GM21423 (cell line): ENCODE measurements at regions not wholly inside any gene's neighbourhood (a gene's known extent, or its start where the extent isn't known, plus 50 kb on each side); places are given as distances from the start of the nearest gene placed in this dataset.
A peak's percentile ranks its signal among the peaks of the same experiment; 100 is the strongest.
"Not testable (repeated sequence)": the region's sequence is repeated elsewhere in the genome, so short reads cannot be mapped to it uniquely, and the experiment has no call there.

Experiments
- ATAC-seq: cut with Tn5 transposase; IDR thresholded peaks from one replicate; pipeline ENCODE4 v1.9.1; 2021; ENCODE audit warnings: mild to moderate bottlenecking, moderate library complexity; ENCODE audit not compliant: unreplicated experiment

GRCh38 chr16:16989368-16989767, 481.4 kb downstream of the XYLT1 start:
- no peak for ATAC-seq

GRCh38 chr16:16991711-16992110, 479.0 kb downstream of the XYLT1 start:
- no peak for ATAC-seq

- ATAC-seq, result no peak
These were observed 477.6 kb downstream of the XYLT1 start for GRCh38 chr16:16992975-16993765.

- no peak for ATAC-seq
These were observed 475.9 kb downstream of the XYLT1 start for GRCh38 chr16:16994831-16995230.

- no peak for ATAC-seq
These were observed 473.9 kb downstream of the XYLT1 start for GRCh38 chr16:16996827-16997226.

GRCh38 chr16:16997349-16997748, 473.4 kb downstream of the XYLT1 start:
- no peak for ATAC-seq

GRCh38 chr16:17001471-17001870, 469.3 kb downstream of the XYLT1 start:
- no peak for ATAC-seq

GRCh38 chr16:17002565-17002964, 468.2 kb downstream of the XYLT1 start:
- no peak for ATAC-seq

GRCh38 chr16:17005963-17006362, 464.8 kb downstream of the XYLT1 start:
- ATAC-seq, result not testable (repeated sequence)

- ATAC-seq, result no peak
These were observed 459.0 kb downstream of the XYLT1 start for GRCh38 chr16:17011712-17012111.

- no peak for ATAC-seq
These were observed 457.7 kb downstream of the XYLT1 start for GRCh38 chr16:17013038-17013437.

GRCh38 chr16:17014484-17015121, 456.2 kb downstream of the XYLT1 start:
- no peak for ATAC-seq

- no peak for ATAC-seq
These were observed 455.1 kb downstream of the XYLT1 start for GRCh38 chr16:17015702-17016101.

- ATAC-seq, result no peak
These were observed 453.3 kb downstream of the XYLT1 start for GRCh38 chr16:17017442-17017841.

GRCh38 chr16:17018585-17018939, 452.2 kb downstream of the XYLT1 start:
- no peak for ATAC-seq

- no peak for ATAC-seq
These were observed 451.4 kb downstream of the XYLT1 start for GRCh38 chr16:17019366-17019765.

- ATAC-seq, result no peak
These were observed 447.2 kb downstream of the XYLT1 start for GRCh38 chr16:17023606-17024005.

- no peak for ATAC-seq
These were observed 446.2 kb downstream of the XYLT1 start for GRCh38 chr16:17024514-17024913.

- peak; percentile 81 for ATAC-seq
These were observed 444.0 kb downstream of the XYLT1 start for GRCh38 chr16:17026600-17027242.

GRCh38 chr16:17027488-17028129, 443.2 kb downstream of the XYLT1 start:
- peak; percentile 42 for ATAC-seq

- ATAC-seq, result no peak
These were observed 441.0 kb downstream of the XYLT1 start for GRCh38 chr16:17029602-17030350.
